ENCODE measurements at regions not wholly inside any gene's neighbourhood (a gene's known extent, or its start where the extent isn't known, plus 50 kb on each side); places are given as distances from the start of the nearest gene placed in this dataset.

- peak; percentile 77 for DNase-seq
Observed at GRCh38 chrX:40175511-40176350, 78.0 kb upstream of the BCOR start.

- DNase-seq = peak; percentile 61
Observed at GRCh38 chrX:40174854-40175510, 77.2 kb upstream of the BCOR start.

GRCh38 chrX:40174001-40174853 is 76.5 kb upstream of the BCOR start:
- peak; percentile 79 for DNase-seq

GRCh38 chrX:40173143-40174000 is 75.6 kb upstream of the BCOR start:
- DNase-seq = no peak

GRCh38 chrX:40172401-40173142 is 74.8 kb upstream of the BCOR start:
- no peak for DNase-seq

- DNase-seq = no peak
Observed at GRCh38 chrX:40171513-40172400, 74.0 kb upstream of the BCOR start.

GRCh38 chrX:40170830-40171512 is 73.2 kb upstream of the BCOR start:
- DNase-seq = no peak

- DNase-seq = peak; percentile 81
Observed at GRCh38 chrX:40169193-40170101, 71.7 kb upstream of the BCOR start.

GRCh38 chrX:40168480-40169011 is 70.8 kb upstream of the BCOR start:
- no peak for DNase-seq

- no peak for DNase-seq
Observed at GRCh38 chrX:40167850-40168479, 70.2 kb upstream of the BCOR start.

- DNase-seq = no peak
Observed at GRCh38 chrX:40167233-40167849, 69.6 kb upstream of the BCOR start.

- no peak for DNase-seq
Observed at GRCh38 chrX:40166582-40166981, 68.8 kb upstream of the BCOR start.

- no peak for DNase-seq
Observed at GRCh38 chrX:40165861-40166260, 68.1 kb upstream of the BCOR start.

- no peak for DNase-seq
Observed at GRCh38 chrX:40165206-40165605, 67.4 kb upstream of the BCOR start.

- DNase-seq = no peak
Observed at GRCh38 chrX:40164751-40165150, 67.0 kb upstream of the BCOR start.

GRCh38 chrX:40158036-40158706 is 60.4 kb upstream of the BCOR start:
- no peak for DNase-seq

Measured in stimulated activated CD4-positive, alpha-beta T cell treated with anti-CD3 and anti-CD28 coated beads, Interleukin-1b, Interleukin-23, amount 100 ng/mL, for 48 hours (primary cell).